Activated CD4-positive, alpha-beta memory T cell treated with anti-CD3 and anti-CD28 coated beads for 36 hours (primary cell): ENCODE measurements at regions not wholly inside any gene's neighbourhood (a gene's known extent, or its start where the extent isn't known, plus 50 kb on each side); places are given as distances from the start of the nearest gene placed in this dataset.

Source experiments
- CTCF ChIA-PET: fragments of 350-600 bp; sonication (Branson Sonifier 250); formaldehyde crosslinking; loops from one replicate; lab custom pipeline; 2021; ENCODE audit warnings: antibody characterized with exemption, inconsistent platforms; lab: Charles Lee
- POLR2A ChIA-PET: fragments of 350-600 bp; sonication (Branson Sonifier 250); formaldehyde crosslinking; loops from one replicate; lab custom pipeline; 2021; ENCODE audit warnings: antibody characterized with exemption; lab: Charles Lee
- DNase-seq: peaks from one replicate; pipeline ENCODE4 v3.0.0-alpha.2; 2020
- H3K27ac Mint-ChIP-seq: one replicate; pipeline ENCODE4 v1.8.0; 2021; ENCODE audit warnings: mixed read lengths
- H3K27me3 Mint-ChIP-seq: one replicate; pipeline ENCODE4 v1.8.0; 2021; ENCODE audit warnings: mixed read lengths
- H3K36me3 Mint-ChIP-seq: one replicate; pipeline ENCODE4 v1.8.0; 2021; ENCODE audit warnings: mixed read lengths
- H3K4me1 Mint-ChIP-seq: one replicate; pipeline ENCODE4 v1.8.0; 2021; ENCODE audit warnings: low read depth, mixed read lengths
- H3K4me3 Mint-ChIP-seq: one replicate; pipeline ENCODE4 v1.8.0; 2021; ENCODE audit warnings: mild to moderate bottlenecking, mixed read lengths
- H3K9me3 Mint-ChIP-seq: one replicate; pipeline ENCODE4 v1.8.0; 2021; ENCODE audit warnings: mixed read lengths
- intact Hi-C: fragments of 100-400 bp; cut with micrococcal nuclease; formaldehyde crosslinking; loops from one replicate; pipeline ENCODE4 v1.15.1; 2023

DNA sequence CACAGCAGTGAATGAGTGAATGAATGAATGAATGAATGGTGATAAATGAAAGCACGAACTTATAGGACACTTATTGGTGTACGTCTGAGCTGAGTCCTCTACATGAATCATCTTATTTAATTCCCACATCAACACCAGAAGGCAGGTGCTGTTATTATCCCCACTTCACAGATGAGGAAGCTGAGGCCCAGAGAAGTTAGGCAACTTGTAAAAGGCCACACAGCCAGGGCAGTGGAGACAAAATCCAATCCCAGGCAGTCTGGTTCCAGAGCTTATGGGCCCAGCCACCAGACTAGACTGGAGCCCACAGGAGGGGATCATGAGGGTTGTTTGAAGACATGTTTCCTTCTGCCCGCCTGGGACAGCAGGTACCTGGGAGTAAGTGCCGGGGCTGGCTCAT is 364.0 kb downstream of the MN1 start:
- Mint-ChIP-seq H3K27me3 (peaks cover 2% of the 10 kb centered on the region), H3K36me3 (no peaks in the 10 kb centered on the region), H3K27ac (no peak overlapping the region), H3K9me3 (peaks cover 2% of the 10 kb centered on the region), H3K4me3 (no peak overlapping the region), H3K4me1 (no peaks in the 10 kb centered on the region)
- intact Hi-C loops, result no loop called here
- DNase-seq, result no peak
- CTCF ChIA-PET, result no interaction called here
- POLR2A ChIA-PET, result no interaction called here

DNA sequence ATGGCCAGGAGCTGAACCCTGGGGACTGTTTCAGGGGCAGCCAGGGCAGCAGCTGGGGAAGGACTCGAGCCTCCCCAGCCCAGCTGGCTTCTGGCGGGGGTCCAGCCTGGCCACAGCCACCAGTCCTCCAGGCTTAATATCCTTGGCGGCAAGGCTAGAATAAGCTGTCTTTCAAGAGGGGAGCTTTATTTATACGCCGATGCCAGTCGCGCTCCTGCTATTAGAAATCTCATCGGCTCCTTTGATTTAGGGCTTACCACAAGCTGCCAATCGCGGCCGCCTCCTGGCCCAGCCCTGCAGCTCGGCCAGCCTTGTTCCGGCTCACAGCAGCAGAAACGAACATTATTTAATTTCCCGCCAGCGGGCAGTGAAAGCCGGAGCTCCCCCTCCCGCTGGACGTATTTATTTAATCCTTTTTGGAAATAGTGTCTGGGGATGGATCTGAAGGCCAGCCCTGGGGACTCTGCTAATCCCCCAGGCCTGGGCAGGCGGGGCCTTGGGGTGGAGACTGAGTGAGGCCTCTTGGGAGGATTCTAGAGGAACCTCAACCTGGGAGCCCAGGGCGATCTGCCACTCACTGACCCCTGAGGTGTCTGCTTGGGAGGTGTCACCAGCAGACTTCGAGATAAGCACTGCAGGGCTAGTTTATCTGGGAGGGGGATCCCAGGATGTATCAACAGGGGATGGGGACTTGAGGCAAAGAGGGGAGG is 363.1 kb downstream of the MN1 start:
- no peak overlapping the region for H3K27ac Mint-ChIP-seq
- ChIA-PET POLR2A (no interaction called here), CTCF (no interaction called here)
- H3K27me3 Mint-ChIP-seq, result peaks cover 2% of the 10 kb centered on the region
- no peak for DNase-seq
- no peaks in the 10 kb centered on the region for H3K36me3 Mint-ChIP-seq
- H3K4me1 Mint-ChIP-seq, result no peaks in the 10 kb centered on the region
- no peaks in the 10 kb centered on the region for H3K9me3 Mint-ChIP-seq
- intact Hi-C loops, result no loop called here
- H3K4me3 Mint-ChIP-seq, result no peak overlapping the region

DNA sequence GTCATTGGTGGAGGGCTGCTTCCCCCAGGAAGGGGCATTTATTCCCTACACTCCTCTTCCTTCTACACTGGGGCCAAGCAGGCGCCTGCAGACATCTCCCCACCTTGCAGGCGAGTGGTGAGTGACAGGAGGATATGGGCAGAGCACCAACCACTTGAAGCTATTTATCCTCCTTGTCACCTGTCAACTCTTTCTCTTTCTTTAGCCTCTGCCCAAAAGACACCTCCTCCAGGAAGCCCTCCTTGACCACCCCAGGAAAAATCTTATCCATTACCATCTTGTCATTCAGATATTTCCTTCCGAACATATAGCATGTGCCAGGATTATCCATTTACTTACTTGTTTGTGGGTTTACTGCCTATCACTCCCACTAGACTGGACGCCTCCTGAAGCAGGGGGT is 362.4 kb downstream of the MN1 start:
- Mint-ChIP-seq H3K36me3 (no peaks in the 10 kb centered on the region), H3K9me3 (no peaks in the 10 kb centered on the region), H3K27ac (no peak overlapping the region), H3K27me3 (peaks cover 2% of the 10 kb centered on the region), H3K4me1 (no peaks in the 10 kb centered on the region), H3K4me3 (no peak overlapping the region)
- ChIA-PET POLR2A (no interaction called here), CTCF (no interaction called here)
- intact Hi-C loops, result no loop called here
- DNase-seq, result no peak

DNA sequence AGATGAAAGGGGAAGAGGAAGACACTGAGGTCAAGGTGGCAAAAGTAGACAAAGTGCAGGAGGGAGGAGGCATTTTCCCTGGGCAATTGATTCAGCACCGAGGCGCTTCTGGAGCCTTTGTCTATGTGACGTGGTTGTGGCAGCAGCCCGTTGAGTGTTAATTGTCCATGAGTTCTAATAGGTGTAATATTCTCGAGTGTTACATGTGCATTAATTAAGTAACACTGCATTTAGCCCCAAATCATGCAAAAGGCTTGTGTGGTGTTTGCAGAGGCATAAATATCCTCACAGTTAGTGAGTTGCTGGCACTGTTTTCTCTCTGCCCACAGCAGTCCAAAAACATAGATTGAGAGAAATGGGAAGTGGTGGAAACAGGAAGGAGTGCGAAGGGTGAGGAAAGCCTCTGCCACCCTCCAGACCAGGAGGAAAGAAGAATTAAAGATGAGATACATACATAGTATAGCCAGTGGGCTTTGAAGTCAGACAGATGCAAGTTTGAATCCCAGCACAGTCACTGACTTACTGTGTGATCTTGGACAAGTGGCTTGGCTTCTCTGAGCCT is 361.2 kb downstream of the MN1 start:
- H3K27ac Mint-ChIP-seq, result no peak overlapping the region
- H3K4me3 Mint-ChIP-seq, result no peak overlapping the region
- ChIA-PET POLR2A (no interaction called here), CTCF (no interaction called here)
- DNase-seq, result no peak
- no peaks in the 10 kb centered on the region for H3K9me3 Mint-ChIP-seq
- no peaks in the 10 kb centered on the region for H3K4me1 Mint-ChIP-seq
- H3K27me3 Mint-ChIP-seq, result peaks cover 2% of the 10 kb centered on the region
- no peaks in the 10 kb centered on the region for H3K36me3 Mint-ChIP-seq
- intact Hi-C loops, result no loop called here

DNA sequence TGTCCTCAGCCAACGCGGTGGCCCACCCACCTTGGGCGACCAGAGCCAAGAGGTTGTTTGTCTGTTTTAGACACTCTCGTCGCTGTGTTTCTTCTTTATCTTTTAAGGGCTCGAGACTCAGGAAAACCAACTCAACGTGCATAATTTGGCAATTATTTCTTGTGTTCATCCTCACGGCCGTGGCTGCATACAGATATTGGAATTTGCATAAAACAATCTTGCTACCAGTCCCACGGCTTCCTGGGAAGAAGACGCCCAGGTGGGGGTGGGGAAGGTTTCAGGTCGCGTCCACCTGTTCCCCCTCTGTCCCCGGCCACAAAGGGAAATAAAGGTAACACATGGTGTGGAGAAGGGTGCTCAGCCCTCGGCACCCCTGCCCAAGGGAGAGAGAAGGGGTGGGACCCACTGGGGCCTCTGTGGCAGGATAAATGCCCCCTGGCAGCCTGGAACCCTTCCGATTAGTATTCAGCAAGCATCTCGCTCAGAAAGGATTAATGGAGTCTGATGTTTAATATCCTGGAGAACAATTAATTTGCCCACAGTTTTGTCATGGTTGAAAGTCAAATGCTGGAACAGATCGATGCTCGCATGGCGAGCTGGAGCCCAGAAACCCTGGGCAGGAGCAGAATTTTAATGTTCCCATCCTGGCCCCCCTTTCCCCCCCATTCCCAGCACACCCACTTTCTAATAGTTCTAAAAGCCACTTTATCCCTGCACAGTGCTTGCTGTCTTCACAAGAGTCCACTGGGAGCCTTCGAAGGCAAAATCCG is 359.7 kb downstream of the MN1 start:
- Mint-ChIP-seq H3K9me3 (no peaks in the 10 kb centered on the region), H3K36me3 (no peaks in the 10 kb centered on the region), H3K27me3 (peaks cover 4% of the 10 kb centered on the region), H3K4me1 (no peaks in the 10 kb centered on the region), H3K4me3 (no peak overlapping the region), H3K27ac (no peak overlapping the region)
- ChIA-PET POLR2A (no interaction called here), CTCF (no interaction called here)
- DNase-seq, result no peak
- intact Hi-C loops, result no loop called here

DNA sequence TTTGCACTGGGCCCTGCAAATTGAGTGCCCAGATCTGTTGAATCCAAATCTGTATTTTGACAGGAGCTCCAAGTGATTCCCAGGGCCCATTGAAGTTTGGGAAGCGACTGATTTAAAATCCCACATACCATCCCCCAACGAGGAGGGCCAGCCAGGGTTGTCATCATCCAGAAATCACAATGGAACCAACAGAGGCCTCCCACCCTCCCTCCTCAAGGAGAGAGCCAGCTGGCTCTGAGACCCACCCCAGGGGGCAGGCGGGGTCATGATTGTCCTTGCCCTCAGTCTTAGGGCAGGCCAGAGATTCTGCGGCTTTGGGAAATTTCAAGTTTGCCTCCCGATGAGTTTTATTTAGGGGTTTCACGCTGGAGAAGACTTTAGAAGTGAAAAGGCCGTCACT is 358.2 kb downstream of the MN1 start:
- intact Hi-C loops, result no loop called here
- H3K4me3 Mint-ChIP-seq, result no peak overlapping the region
- no peaks in the 10 kb centered on the region for H3K36me3 Mint-ChIP-seq
- peaks cover 4% of the 10 kb centered on the region for H3K27me3 Mint-ChIP-seq
- no peaks in the 10 kb centered on the region for H3K4me1 Mint-ChIP-seq
- ChIA-PET CTCF (no interaction called here), POLR2A (no interaction called here)
- H3K9me3 Mint-ChIP-seq, result no peaks in the 10 kb centered on the region
- no peak overlapping the region for H3K27ac Mint-ChIP-seq
- no peak for DNase-seq

DNA sequence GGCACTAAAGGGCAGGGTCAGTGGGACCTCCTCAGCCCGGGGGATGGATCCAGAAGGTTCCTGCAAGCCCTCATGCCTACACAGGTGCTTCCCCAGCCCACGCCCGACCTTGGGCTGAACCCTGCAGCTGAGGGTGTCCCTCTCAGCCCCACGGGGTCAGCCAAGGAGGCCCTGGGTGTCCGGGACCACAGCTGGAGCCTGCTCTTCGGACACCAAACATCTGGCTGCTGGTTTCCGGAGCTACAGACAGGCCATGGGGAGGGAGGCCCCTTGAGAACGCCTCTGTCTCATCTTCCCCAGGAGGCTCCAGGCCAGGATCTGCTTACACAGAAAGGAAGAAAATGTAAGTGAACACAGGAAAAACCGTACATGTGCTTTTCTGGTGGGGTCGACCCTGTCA is 355.7 kb downstream of the MN1 start:
- H3K4me1 Mint-ChIP-seq, result no peaks in the 10 kb centered on the region
- ChIA-PET POLR2A (no interaction called here), CTCF (no interaction called here)
- no peak overlapping the region for H3K27ac Mint-ChIP-seq
- H3K27me3 Mint-ChIP-seq, result peaks cover 2% of the 10 kb centered on the region
- no peak for DNase-seq
- intact Hi-C loops, result no loop called here
- no peaks in the 10 kb centered on the region for H3K9me3 Mint-ChIP-seq
- H3K4me3 Mint-ChIP-seq, result no peak overlapping the region
- H3K36me3 Mint-ChIP-seq, result no peaks in the 10 kb centered on the region

DNA sequence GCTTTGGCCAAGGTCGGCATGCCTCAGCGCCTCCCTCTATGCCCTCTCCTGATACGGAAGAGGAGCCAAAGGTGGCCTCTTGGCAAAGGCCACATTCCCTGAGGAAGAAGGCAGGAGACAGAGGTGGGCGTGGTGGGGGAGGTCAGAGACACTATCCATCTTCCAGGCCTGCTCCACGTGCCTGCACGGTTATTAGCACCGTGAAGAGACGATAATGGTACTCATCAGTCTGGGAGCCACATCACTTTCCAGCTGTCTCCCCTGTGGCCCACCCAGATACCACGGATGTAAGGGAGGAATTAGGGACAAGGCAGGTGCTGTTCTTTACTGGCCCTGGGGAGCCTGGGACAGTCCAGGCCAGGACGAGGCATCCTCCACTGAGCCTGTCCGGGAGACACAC is 354.3 kb downstream of the MN1 start:
- H3K4me1 Mint-ChIP-seq, result no peaks in the 10 kb centered on the region
- no peak overlapping the region for H3K27ac Mint-ChIP-seq
- H3K27me3 Mint-ChIP-seq, result peaks cover 2% of the 10 kb centered on the region
- intact Hi-C loops, result no loop called here
- no peaks in the 10 kb centered on the region for H3K9me3 Mint-ChIP-seq
- CTCF ChIA-PET, result no interaction called here
- H3K4me3 Mint-ChIP-seq, result no peak overlapping the region
- no peak for DNase-seq
- no peaks in the 10 kb centered on the region for H3K36me3 Mint-ChIP-seq
- POLR2A ChIA-PET, result no interaction called here

DNA sequence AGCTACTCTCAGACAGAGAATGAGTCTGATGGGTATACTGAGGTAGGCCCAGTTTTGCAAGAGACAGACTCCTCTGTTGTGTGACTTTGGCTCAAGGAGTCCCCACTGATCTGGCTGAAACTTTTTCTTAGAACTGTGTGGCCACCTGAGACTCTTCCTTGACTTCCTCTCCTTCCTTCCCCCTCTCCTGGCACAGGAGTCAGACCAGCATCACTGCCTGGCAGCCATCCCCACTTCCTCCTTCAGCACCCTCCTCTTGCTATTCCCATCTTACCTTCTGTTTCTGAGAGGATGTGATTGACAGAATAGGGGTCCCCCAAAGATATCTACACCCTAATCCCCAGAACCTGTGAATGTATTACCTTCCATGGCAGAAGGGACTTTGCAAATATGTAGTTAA is 351.1 kb downstream of the MN1 start:
- Mint-ChIP-seq H3K36me3 (no peaks in the 10 kb centered on the region), H3K4me3 (no peak overlapping the region), H3K27ac (no peak overlapping the region), H3K27me3 (peaks cover 2% of the 10 kb centered on the region), H3K4me1 (no peaks in the 10 kb centered on the region), H3K9me3 (no peaks in the 10 kb centered on the region)
- intact Hi-C loops, result no loop called here
- ChIA-PET POLR2A (no interaction called here), CTCF (no interaction called here)
- no peak for DNase-seq

DNA sequence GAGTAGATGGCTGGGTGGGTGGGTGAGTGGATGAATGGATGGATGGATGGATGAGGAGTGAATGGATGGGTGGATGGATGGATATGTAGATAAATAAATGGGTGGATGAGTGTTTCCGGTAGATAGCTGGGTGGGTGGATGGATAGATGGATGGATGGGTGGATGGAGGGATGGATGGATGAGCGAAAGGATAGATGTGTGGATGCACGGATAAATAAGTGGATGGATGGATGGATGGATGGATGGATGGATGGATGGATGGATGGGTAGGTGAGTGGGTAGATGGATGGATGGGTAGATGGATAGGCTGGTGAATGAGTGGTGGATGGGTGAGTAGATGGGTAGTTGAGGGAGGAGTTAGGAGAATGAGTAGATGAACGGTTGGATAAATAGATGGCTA is 349.3 kb downstream of the MN1 start:
- Mint-ChIP-seq H3K27me3 (no peaks in the 10 kb centered on the region), H3K36me3 (no peaks in the 10 kb centered on the region), H3K27ac (no peak overlapping the region), H3K9me3 (no peaks in the 10 kb centered on the region), H3K4me1 (no peaks in the 10 kb centered on the region), H3K4me3 (no peak overlapping the region)
- ChIA-PET POLR2A (no interaction called here), CTCF (no interaction called here)
- DNase-seq, result no peak
- intact Hi-C loops, result no loop called here

DNA sequence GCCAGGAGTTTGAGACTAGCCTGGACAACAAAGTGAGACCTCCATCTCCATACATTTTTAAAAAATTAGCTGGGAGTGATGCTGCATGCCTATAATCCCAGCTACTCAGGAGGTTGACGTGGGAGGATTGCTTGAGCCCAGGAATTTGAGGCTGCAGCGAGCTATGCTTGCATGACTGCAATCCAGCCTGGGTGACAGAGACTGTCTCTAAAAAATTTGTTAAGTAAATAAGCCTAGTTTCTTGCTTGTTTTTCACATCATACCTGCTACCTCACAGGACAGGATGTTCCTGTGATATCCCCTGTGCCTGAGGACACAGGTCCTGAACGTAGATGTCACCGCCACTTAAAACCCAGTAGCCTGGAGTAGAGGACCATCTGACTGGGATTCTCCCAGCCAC is 348.6 kb downstream of the MN1 start:
- Mint-ChIP-seq H3K9me3 (no peaks in the 10 kb centered on the region), H3K4me3 (no peak overlapping the region), H3K27ac (no peak overlapping the region), H3K36me3 (no peaks in the 10 kb centered on the region), H3K4me1 (no peaks in the 10 kb centered on the region), H3K27me3 (no peaks in the 10 kb centered on the region)
- CTCF ChIA-PET, result no interaction called here
- no peak for DNase-seq
- POLR2A ChIA-PET, result no interaction called here
- intact Hi-C loops, result no loop called here

DNA sequence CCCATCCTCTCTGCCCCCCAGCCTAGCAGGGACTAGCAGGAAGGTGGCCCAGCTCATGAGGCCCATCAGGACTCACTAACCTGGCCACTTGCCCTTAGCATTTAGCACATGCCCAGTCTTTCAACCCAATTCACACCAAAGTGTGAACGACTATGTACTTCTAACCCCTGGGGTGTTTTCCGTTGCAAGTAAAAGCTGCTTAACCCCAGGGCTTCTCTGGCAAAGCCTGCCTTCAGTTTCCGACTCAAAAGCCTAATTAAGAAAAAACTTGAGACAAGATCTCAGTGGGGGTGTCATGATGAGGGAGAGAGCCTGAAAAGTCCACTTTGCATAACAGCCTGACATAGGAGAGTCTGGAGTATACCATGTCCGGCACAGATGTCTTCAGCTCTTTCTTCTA is 347.8 kb downstream of the MN1 start:
- intact Hi-C loops, result no loop called here
- H3K36me3 Mint-ChIP-seq, result no peaks in the 10 kb centered on the region
- H3K27me3 Mint-ChIP-seq, result no peaks in the 10 kb centered on the region
- H3K4me3 Mint-ChIP-seq, result no peak overlapping the region
- no peak overlapping the region for H3K27ac Mint-ChIP-seq
- DNase-seq, result no peak
- no peaks in the 10 kb centered on the region for H3K4me1 Mint-ChIP-seq
- no peaks in the 10 kb centered on the region for H3K9me3 Mint-ChIP-seq
- ChIA-PET POLR2A (no interaction called here), CTCF (no interaction called here)
